ENCODE measurements at regions not wholly inside any gene's neighbourhood (a gene's known extent, or its start where the extent isn't known, plus 50 kb on each side); places are given as distances from the start of the nearest gene placed in this dataset.

GRCh38 chr2:198394208-198394607, 589.8 kb downstream of the PLCL1 start:
- Histone ChIP-seq H3K27me3 (ENCODE audit: control insufficient read depth in 1 of 2, insufficient read depth in 2 of 2, low read length in 2 of 2) (peaks cover 0 to 3% of the 10 kb centered on the region in 2 experiments), H3K4me3 (ENCODE audit: low read length) (no peak overlapping the region), H3K27ac (ENCODE audit: low read depth in 1 of 2, low read length in 2 of 2) (no peak overlapping the region), H3K36me3 (ENCODE audit: insufficient read depth, low read length) (no peaks in the 10 kb centered on the region), H3K9me3 (ENCODE audit: control insufficient read depth in 1 of 2, insufficient read depth in 1 of 2, low read length in 2 of 2) (no peaks in the 10 kb centered on the region), H3K4me1 (ENCODE audit: insufficient read depth, low read length) (no peaks in the 10 kb centered on the region)
- intact Hi-C loops (cut with DNase I, micrococcal nuclease): no loop called here
- H3K9me3 Mint-ChIP-seq: no peaks in the 10 kb centered on the region
- H3K27me3 Mint-ChIP-seq: peaks cover 38% of the 10 kb centered on the region
- CTCF ChIA-PET: no interaction called here
- POLR2A ChIA-PET: no interaction called here
- no peak for ATAC-seq (ENCODE audit: poor library complexity)
- no peak overlapping the region for H3K4me3 Mint-ChIP-seq
- TF ChIP-seq CTCF (IDR thresholded peaks at IDR 0.05): no peak
- no peak for DNase-seq
- H3K36me3 Mint-ChIP-seq (ENCODE audit: low read depth): no peaks in the 10 kb centered on the region
- no peaks in the 10 kb centered on the region for H3K4me1 Mint-ChIP-seq (ENCODE audit: low read depth)
- no peak overlapping the region for H3K27ac Mint-ChIP-seq

DNA sequence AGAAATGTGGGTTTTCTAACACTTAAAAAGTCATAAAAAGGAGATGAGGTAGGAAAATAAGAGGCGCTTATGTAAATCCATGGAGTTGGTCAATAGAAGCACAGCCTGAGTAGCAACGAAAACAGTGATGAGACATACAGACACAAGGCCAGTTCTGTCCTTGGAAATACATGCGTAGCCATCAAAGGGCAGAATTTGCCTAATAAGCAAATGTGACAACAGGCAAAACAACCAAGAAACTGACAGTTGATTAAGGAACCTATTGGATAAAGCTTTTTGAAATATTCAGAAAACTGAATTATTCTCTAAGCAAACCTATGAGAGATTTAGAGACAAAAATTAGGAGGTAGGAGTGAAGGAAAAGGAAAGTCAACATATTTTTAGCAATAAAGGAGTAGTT, 586.3 kb downstream of the PLCL1 start:
- H3K36me3 Mint-ChIP-seq (ENCODE audit: low read depth): no peaks in the 10 kb centered on the region
- intact Hi-C loops (cut with DNase I, micrococcal nuclease): no loop called here
- CTCF ChIA-PET: no interaction called here
- H3K27me3 Mint-ChIP-seq: peaks cover 45% of the 10 kb centered on the region
- ATAC-seq (ENCODE audit: poor library complexity) (no peak), DNase-seq (no peak)
- H3K4me3 ChIP-seq (ENCODE audit: low read length): no peak overlapping the region
- H3K4me1 Mint-ChIP-seq (ENCODE audit: low read depth): no peaks in the 10 kb centered on the region
- H3K27me3 ChIP-seq (ENCODE audit: control insufficient read depth in 1 of 2, insufficient read depth in 2 of 2, low read length in 2 of 2): peaks cover 3 to 5% of the 10 kb centered on the region in 2 experiments
- H3K27ac Mint-ChIP-seq: no peak overlapping the region
- no peaks in the 10 kb centered on the region for H3K9me3 ChIP-seq (ENCODE audit: control insufficient read depth in 1 of 2, insufficient read depth in 1 of 2, low read length in 2 of 2)
- H3K27ac ChIP-seq (ENCODE audit: low read depth in 1 of 2, low read length in 2 of 2): no peak overlapping the region
- no peak overlapping the region for H3K4me3 Mint-ChIP-seq
- no peaks in the 10 kb centered on the region for H3K4me1 ChIP-seq (ENCODE audit: insufficient read depth, low read length)
- no peaks in the 10 kb centered on the region for H3K9me3 Mint-ChIP-seq
- POLR2A ChIA-PET: no interaction called here
- no peaks in the 10 kb centered on the region for H3K36me3 ChIP-seq (ENCODE audit: insufficient read depth, low read length)
- TF ChIP-seq CTCF (IDR thresholded peaks at IDR 0.05): no peak

- no peaks in the 10 kb centered on the region for H3K9me3 Mint-ChIP-seq
- Histone ChIP-seq H3K27ac (ENCODE audit: low read depth in 1 of 2, low read length in 2 of 2) (no peak overlapping the region), H3K4me1 (ENCODE audit: insufficient read depth, low read length) (no peaks in the 10 kb centered on the region), H3K9me3 (ENCODE audit: control insufficient read depth in 1 of 2, insufficient read depth in 1 of 2, low read length in 2 of 2) (no peaks in the 10 kb centered on the region), H3K4me3 (ENCODE audit: low read length) (no peak overlapping the region), H3K36me3 (ENCODE audit: insufficient read depth, low read length) (no peaks in the 10 kb centered on the region), H3K27me3 (ENCODE audit: control insufficient read depth in 1 of 2, insufficient read depth in 2 of 2, low read length in 2 of 2) (peaks cover 0 to 6% of the 10 kb centered on the region in 2 experiments)
- no peak overlapping the region for H3K4me3 Mint-ChIP-seq
- peaks cover 46% of the 10 kb centered on the region for H3K27me3 Mint-ChIP-seq
- H3K36me3 Mint-ChIP-seq (ENCODE audit: low read depth): no peaks in the 10 kb centered on the region
- TF ChIP-seq CTCF (IDR thresholded peaks at IDR 0.05): no peak
- CTCF ChIA-PET: no interaction called here
- no peak overlapping the region for H3K27ac Mint-ChIP-seq
- H3K4me1 Mint-ChIP-seq (ENCODE audit: low read depth): no peaks in the 10 kb centered on the region
- POLR2A ChIA-PET: no interaction called here
- no peak for ATAC-seq (ENCODE audit: poor library complexity)
- intact Hi-C loops (cut with DNase I, micrococcal nuclease): no loop called here
- no peak for DNase-seq
Observed at GRCh38 chr2:198387677-198388076, 583.3 kb downstream of the PLCL1 start.
